Activated CD4-positive, CD25-positive, alpha-beta regulatory T cell (primary cell): ENCODE measurements at regions not wholly inside any gene's neighbourhood (a gene's known extent, or its start where the extent isn't known, plus 50 kb on each side); places are given as distances from the start of the nearest gene placed in this dataset.

ENCODE experiments used
- DNase-seq, 4 experiments: peaks; one replicate each; lab custom pipeline; 2025; lab: John Stamatoyannopoulos, UW

DNA sequence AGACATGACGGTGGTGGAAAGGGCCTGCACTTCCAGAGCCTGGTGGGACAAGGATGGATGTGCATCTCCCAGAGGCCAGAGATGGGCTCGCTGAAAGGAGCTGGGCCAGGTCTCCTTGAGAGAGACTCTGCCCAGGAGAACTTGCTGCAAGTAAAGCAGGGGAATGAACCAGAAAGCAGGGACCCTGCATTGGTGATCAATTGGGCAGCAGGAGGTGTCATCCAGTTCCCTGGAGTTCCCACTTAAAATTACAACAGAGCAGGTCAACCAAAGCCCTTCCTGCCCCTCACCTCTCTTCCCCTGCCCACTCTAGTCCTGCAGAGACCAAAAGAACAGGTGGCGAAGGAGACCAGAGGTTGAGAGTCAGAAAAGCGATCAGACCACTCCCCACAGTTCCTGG is 69.7 kb upstream of the CAB39 start:
- DNase-seq, result no peak

DNA sequence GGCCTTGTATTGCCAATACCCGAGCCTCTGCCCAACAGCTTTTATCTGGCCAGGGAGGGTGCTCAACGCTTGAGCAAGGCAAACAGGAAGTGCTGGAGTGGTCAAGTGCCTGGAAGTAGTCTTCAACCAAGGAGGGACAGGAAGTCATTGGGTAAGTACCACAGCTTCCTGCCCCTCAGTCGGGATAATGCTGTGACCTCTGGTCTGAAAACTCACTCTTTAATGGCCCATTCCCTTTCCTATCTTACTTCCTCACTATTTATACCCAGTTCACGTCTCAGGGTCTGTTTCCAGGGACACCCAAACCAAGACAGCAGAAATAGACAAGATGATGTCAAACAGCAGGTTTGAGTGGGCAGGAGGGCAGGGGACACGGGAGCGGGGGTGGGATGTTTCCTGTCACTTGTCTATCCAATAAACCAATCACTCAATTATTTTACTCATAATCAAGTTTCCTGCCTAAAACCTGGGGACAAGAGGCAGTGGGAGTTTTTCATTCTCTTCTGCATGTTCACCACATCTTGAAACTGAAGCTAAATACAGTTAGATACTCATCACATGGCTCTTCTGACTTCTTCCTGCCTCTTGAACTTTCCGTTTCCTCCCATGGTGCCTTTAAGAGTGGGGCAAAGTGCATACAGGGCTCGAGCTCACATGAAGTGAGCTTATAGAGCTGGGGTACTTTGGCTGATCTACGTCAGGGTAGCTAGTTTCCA is 68.9 kb upstream of the CAB39 start:
- peak in 1 of 4 experiments; percentile 10 for DNase-seq

GRCh38 chr2:230644356-230644935 is 68.2 kb upstream of the CAB39 start:
- DNase-seq, result no peak

- DNase-seq, result no peak
Observed at GRCh38 chr2:230648356-230648755, 64.3 kb upstream of the CAB39 start.

GRCh38 chr2:230650585-230651137 is 62.0 kb upstream of the CAB39 start:
- no peak for DNase-seq

GRCh38 chr2:230654057-230654456 is 58.6 kb upstream of the CAB39 start:
- DNase-seq, result no peak

GRCh38 chr2:230657462-230657861 is 55.2 kb upstream of the CAB39 start:
- DNase-seq, result no peak

DNA sequence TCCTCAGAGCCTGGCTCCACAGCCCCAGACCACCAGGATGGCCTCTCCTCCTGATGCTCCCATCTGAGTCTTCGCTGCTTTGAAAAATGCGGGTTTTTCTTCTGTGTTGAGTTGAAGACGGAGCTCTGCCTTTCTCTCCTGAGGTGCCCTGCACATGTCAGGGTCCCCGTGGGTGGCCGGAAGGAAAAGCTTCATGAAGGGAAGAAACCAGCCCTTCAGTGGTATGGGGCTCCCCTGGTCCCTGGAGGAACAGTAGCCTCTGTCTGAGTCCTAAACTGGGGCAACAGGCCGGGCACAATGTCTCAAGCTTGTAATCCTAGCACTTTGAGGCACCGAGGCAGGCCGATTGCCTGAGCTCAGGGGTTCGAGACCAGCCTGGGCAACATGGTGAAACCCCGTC is 54.7 kb upstream of the CAB39 start:
- DNase-seq, result no peak

- DNase-seq, result no peak
Observed at GRCh38 chr2:230658577-230658876, 54.1 kb upstream of the CAB39 start.

- peak in 2 of 4 experiments; percentile 49 to 64 for DNase-seq
Observed at GRCh38 chr2:230658877-230659652, 53.6 kb upstream of the CAB39 start.

- peak in 3 of 4 experiments; percentile 13 to 30 (median 16) for DNase-seq
Observed at GRCh38 chr2:230660294-230661060, 52.2 kb upstream of the CAB39 start.

DNA sequence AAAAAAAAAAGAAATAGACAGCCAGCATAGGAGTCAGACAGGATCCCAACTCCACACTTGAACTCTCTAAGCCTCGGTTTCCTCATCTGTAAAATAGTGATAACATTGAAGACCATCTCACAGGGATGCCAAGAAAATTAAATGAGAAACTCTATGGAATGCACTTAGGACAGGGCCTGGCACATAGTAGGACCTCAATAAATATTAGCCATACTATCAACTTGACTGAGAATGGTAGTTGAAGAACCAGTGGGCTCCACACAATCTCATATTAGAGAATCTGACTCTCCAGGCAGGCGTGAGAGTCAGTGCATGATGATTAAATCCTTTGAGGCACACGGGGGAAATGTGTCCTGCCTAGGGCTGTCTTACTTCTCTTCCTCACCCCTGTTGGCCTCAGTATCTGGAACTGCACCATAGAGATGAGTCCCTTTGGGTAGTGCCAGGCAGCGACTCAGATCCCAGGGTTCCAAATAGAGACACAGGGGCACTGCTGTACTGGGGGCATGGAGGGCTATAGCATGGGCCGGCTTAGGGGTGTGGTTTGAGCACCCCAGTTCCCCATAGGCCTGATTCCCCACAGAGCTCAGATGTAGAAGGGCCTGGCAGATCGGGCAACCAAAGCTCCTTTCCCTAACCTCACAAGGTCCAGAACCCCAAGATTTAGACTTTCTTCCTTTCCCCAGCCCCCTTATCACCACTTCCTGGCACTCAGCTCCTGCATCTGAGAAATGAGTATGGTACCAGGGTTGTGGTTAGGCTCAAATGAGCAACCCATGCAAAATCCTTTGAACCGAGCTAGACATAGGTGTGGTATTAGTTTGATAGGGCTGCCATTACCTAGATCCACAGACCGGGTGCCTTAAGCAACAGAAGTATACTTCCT is 51.3 kb upstream of the CAB39 start:
- peak in 1 of 4 experiments; percentile 19 for DNase-seq
